Inferior parietal cortex (tissue), 1 donor: ENCODE measurements at regions not wholly inside any gene's neighbourhood (a gene's known extent, or its start where the extent isn't known, plus 50 kb on each side); places are given as distances from the start of the nearest gene placed in this dataset.
A peak's percentile ranks its signal among the peaks of the same experiment; 100 is the strongest.
"Not testable (repeated sequence)": the region's sequence is repeated elsewhere in the genome, so short reads cannot be mapped to it uniquely, and the experiment has no call there.

Source experiments
- DNase-seq: peaks from one replicate; pipeline ENCODE4 v3.0.0-alpha.2; 2016; ENCODE audit errors: extremely low spot score

- no peak for DNase-seq
Observed at GRCh38 chr7:24395512-24395911, 111.5 kb downstream of the NPY start.

DNA sequence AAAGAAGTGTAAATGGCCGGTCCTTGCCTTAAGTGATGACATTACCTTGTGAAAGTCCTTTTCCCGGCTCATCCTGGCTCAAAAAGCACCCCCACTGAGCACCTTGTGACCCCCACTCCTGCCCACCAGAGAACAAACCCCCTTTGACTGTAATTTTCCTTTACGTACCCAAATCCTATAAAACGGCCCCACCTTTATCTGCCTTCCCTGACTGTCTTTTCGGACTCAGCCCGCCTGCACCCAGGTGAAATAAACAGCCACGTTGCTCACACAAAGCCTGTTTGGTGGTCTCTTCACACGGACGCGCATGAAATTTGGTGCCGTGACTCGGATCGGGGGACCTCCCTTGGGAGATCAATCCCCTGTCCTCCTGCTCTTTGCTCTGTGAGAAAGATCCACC is 112.4 kb downstream of the NPY start:
- not testable (repeated sequence) for DNase-seq

- peak; percentile 50 for DNase-seq
Observed at GRCh38 chr7:24401628-24402593, 117.9 kb downstream of the NPY start.

DNA sequence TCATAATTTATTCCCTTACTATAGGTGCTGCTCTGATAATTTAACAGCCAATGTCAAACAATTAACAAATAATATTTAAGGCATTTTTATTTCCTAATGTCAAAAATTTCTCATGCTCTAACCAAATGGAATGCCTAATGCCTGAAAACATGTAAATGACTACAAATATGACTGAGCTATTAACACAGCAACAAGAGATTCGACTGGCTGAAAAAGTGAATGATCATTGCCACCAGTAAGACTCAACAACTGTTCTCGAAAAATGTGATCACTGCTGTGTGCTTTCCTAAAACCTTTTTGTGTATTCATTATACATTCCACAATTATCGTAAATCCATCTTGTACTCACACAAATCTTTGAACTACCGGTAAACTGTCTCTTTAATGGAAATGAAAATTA is 118.7 kb downstream of the NPY start:
- no peak for DNase-seq

DNA sequence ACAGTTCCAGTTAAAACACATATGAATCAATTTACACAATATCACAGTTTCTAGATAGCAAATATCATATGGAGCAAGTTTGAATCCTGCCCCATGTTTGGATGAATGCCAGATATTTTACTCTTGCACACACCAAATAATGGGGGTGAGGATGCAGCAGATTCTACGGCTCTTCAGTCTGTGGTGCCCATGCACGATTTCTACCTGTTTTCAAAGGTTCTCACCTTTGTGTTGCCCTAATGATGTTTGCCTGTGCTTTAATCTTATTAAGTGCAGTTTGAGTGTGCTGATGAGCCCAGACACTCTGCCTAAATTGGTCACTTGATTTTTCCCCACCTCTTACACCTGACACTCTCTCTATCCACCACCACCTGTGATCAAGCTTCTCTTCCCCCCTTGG is 119.6 kb downstream of the NPY start:
- no peak for DNase-seq

GRCh38 chr7:24404315-24404714 is 120.3 kb downstream of the NPY start:
- no peak for DNase-seq

DNA sequence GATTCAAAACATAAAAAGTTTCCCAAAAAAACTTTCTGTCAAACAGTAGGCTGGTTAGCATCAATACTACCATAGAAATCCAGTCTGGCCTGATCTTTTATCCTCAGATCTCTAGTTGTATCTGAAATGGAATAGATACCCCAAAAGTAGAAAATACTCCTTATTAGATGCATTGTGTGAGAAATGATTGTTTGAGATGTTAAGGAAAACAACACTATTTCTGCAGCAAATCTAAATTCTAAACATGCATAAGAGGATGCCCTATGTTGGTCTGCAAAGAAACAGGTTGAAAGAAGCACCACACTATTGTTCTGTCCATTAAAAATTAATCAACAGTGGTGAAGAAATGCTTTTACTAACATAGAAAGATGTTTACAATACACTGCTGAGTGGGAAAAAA is 121.0 kb downstream of the NPY start:
- DNase-seq = no peak

DNA sequence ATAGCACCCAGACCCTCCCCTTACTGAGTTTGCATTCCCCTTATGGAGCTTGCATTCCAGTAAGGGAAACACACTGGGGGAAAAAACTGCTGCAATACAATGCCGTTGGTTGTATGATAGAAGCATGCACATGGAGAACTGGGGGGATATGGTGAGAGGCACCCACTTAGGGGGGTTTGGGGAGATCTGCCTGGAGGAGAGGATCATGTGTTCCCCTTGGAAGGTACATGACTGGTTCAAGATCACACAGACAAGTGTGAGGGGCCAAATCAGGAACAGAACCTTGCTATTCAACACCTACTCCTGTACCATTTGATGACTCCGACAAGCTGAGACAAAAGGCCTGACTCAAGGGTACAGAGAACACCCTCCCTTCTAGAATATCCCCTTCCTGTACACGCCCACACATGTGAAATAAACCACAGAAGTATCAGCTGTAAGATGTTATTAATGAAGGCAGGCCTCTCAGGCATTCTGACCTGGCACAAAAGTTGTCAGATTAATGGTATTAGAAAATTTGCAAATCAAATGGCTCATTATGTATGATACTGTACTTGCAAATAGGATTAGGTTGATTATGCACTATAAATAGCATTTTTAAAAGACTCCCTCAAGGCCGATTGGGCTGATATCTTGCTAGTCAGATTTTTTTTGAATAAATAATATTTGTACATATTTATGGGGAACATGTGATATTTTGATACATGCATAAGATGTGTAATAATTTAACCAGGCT is 122.2 kb downstream of the NPY start:
- no peak for DNase-seq

GRCh38 chr7:24406789-24407299 is 122.9 kb downstream of the NPY start:
- DNase-seq = no peak

GRCh38 chr7:24407965-24408364 is 124.0 kb downstream of the NPY start:
- no peak for DNase-seq

GRCh38 chr7:24408798-24409430 is 124.9 kb downstream of the NPY start:
- DNase-seq = no peak

GRCh38 chr7:24409431-24410024 is 125.5 kb downstream of the NPY start:
- DNase-seq = no peak

GRCh38 chr7:24411226-24411625 is 127.2 kb downstream of the NPY start:
- DNase-seq = no peak

DNA sequence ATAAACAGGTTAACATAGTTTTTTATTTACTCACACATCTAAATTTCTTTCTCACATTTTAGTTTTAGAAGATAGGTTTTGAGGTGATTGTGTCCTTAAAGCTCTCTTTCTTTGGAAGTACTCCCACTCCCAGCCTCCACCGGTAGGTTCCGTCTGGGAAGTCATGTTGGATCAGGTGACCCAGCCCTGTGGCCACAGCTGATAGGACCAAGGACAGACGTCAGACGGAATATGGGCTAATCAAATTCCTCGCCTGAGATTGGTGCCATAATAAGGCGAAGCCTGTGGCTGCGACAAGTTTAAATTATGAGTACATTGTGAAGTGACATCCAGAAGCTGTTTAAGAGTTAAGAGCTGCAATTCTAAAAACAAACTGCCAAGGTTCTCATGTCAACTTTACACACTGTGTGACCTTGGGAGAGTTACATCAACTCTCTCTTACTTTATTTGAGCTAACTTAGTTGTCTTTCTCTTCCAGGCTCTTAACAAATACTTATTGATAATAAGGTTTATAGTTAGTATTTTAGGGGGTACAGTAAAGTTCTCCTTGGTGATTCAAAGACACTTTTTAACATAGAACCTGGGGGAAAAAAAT is 133.6 kb downstream of the NPY start:
- no peak for DNase-seq

- no peak for DNase-seq
Observed at GRCh38 chr7:24419077-24419476, 135.1 kb downstream of the NPY start.

DNA sequence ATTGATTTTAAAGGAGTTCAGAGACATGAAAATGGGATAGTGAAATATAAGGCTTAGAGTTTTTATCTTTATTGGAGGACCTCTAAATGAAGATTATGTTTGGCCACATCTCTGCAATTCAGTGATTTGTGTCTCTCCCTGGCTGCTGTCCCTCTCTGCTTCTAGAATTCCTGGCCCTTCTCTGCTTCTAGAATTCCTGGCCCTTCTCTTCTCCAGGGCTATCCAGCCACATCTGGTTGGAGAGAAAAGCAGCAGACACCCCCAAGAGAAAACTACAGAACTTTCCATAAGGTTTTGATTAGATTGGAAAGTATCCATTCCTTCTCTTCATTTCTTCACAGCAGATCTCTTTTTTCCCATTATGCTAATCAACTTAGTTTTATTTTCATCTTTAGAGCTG is 135.5 kb downstream of the NPY start:
- no peak for DNase-seq

- DNase-seq = no peak
Observed at GRCh38 chr7:24422441-24423010, 138.5 kb downstream of the NPY start.

GRCh38 chr7:24425664-24426063 is 141.7 kb downstream of the NPY start:
- DNase-seq = no peak

GRCh38 chr7:24427048-24427447 is 143.1 kb downstream of the NPY start:
- no peak for DNase-seq

- no peak for DNase-seq
Observed at GRCh38 chr7:24428676-24429075, 144.6 kb upstream of the PALS2 start.

- DNase-seq = no peak
Observed at GRCh38 chr7:24432677-24433076, 140.6 kb upstream of the PALS2 start.
